SIG-M5 (cell line): ENCODE measurements at regions not wholly inside any gene's neighbourhood (a gene's known extent, or its start where the extent isn't known, plus 50 kb on each side); places are given as distances from the start of the nearest gene placed in this dataset.
"Not testable (repeated sequence)": the region's sequence is repeated elsewhere in the genome, so short reads cannot be mapped to it uniquely, and the experiment has no call there.

ENCODE experiments used
- DNase-seq: peaks from one replicate; lab custom pipeline; 2025; lab: John Stamatoyannopoulos, UW

- DNase-seq = no peak
Observed at GRCh38 chr9:108400297-108400696, 455.5 kb downstream of the ACTL7B start.

- DNase-seq = no peak
Observed at GRCh38 chr9:108399851-108400250, 455.9 kb downstream of the ACTL7B start.

- DNase-seq = no peak
Observed at GRCh38 chr9:108397286-108397685, 458.5 kb downstream of the ACTL7B start.

- DNase-seq = no peak
Observed at GRCh38 chr9:108396611-108397010, 459.2 kb downstream of the ACTL7B start.

- DNase-seq = no peak
Observed at GRCh38 chr9:108396193-108396592, 459.6 kb downstream of the ACTL7B start.

- DNase-seq = no peak
Observed at GRCh38 chr9:108395421-108395820, 460.4 kb downstream of the ACTL7B start.

- no peak for DNase-seq
Observed at GRCh38 chr9:108394726-108395125, 461.1 kb downstream of the ACTL7B start.

- not testable (repeated sequence) for DNase-seq
Observed at GRCh38 chr9:108393481-108394001, 462.2 kb downstream of the ACTL7B start.

- DNase-seq = no peak
Observed at GRCh38 chr9:108392877-108393276, 462.9 kb downstream of the ACTL7B start.

GRCh38 chr9:108389056-108389455 lies 466.7 kb downstream of the ACTL7B start:
- no peak for DNase-seq

GRCh38 chr9:108386859-108387384 lies 468.9 kb downstream of the ACTL7B start:
- no peak for DNase-seq

GRCh38 chr9:108386032-108386431 lies 469.8 kb downstream of the ACTL7B start:
- no peak for DNase-seq

GRCh38 chr9:108383796-108384195 lies 472.0 kb downstream of the ACTL7B start:
- DNase-seq = no peak

- DNase-seq = no peak
Observed at GRCh38 chr9:108382310-108382709, 473.5 kb downstream of the ACTL7B start.

- no peak for DNase-seq
Observed at GRCh38 chr9:108377881-108378280, 477.9 kb downstream of the ACTL7B start.

- DNase-seq = no peak
Observed at GRCh38 chr9:108377382-108377781, 478.4 kb downstream of the ACTL7B start.

- DNase-seq = no peak
Observed at GRCh38 chr9:108376140-108376539, 479.6 kb downstream of the ACTL7B start.

- no peak for DNase-seq
Observed at GRCh38 chr9:108374626-108375025, 481.2 kb downstream of the ACTL7B start.

- no peak for DNase-seq
Observed at GRCh38 chr9:108367188-108367587, 488.6 kb downstream of the ACTL7B start.

GRCh38 chr9:108363311-108363710 lies 492.5 kb downstream of the ACTL7B start:
- no peak for DNase-seq

GRCh38 chr9:108360304-108360703 lies 495.5 kb downstream of the ACTL7B start:
- DNase-seq = no peak

- no peak for DNase-seq
Observed at GRCh38 chr9:108356806-108357205, 499.0 kb downstream of the ACTL7B start.

GRCh38 chr9:108351571-108351970 lies 504.2 kb downstream of the ACTL7B start:
- DNase-seq = no peak

- no peak for DNase-seq
Observed at GRCh38 chr9:108347463-108348188, 508.2 kb downstream of the ACTL7B start.
